ENCODE measurements at regions not wholly inside any gene's neighbourhood (a gene's known extent, or its start where the extent isn't known, plus 50 kb on each side); places are given as distances from the start of the nearest gene placed in this dataset.
A peak's percentile ranks its signal among the peaks of the same experiment; 100 is the strongest.

GRCh38 chr13:27362064-27362751 is 62.2 kb upstream of the GTF3A start:
- TF ChIP-seq EP300 (IDR thresholded peaks at IDR 0.05; ENCODE audit: borderline replicate concordance) (0 out of 2 replicates have a peak, but pooled peaks have one; percentile 31), RAD21 (IDR thresholded peaks at IDR 0.05; ENCODE audit: low read depth) (peak; percentile 86), MAX (IDR thresholded peaks at IDR 0.05) (peak; percentile 77), REST (IDR thresholded peaks at IDR 0.05; ENCODE audit: low read depth) (no peak)

Measured in Ishikawa (cell line).